GM21737 (cell line): ENCODE measurements at regions not wholly inside any gene's neighbourhood (a gene's known extent, or its start where the extent isn't known, plus 50 kb on each side); places are given as distances from the start of the nearest gene placed in this dataset.
"Not testable (repeated sequence)": the region's sequence is repeated elsewhere in the genome, so short reads cannot be mapped to it uniquely, and the experiment has no call there.

Experiments used
- ATAC-seq: cut with Tn5 transposase; IDR thresholded peaks from one replicate; pipeline ENCODE4 v1.9.1; 2021; ENCODE audit warnings: mild to moderate bottlenecking, moderate library complexity; ENCODE audit not compliant: unreplicated experiment

GRCh38 chr12:107365703-107366102, 272.4 kb upstream of the CRY1 start:
- no peak for ATAC-seq

GRCh38 chr12:107366322-107366721, 273.0 kb upstream of the CRY1 start:
- no peak for ATAC-seq

- ATAC-seq, result no peak
Measured at GRCh38 chr12:107368586-107368985, 275.2 kb upstream of the CRY1 start.

GRCh38 chr12:107369006-107369405, 275.7 kb upstream of the CRY1 start:
- no peak for ATAC-seq

- ATAC-seq, result no peak
Measured at GRCh38 chr12:107369679-107370078, 276.3 kb upstream of the CRY1 start.

GRCh38 chr12:107372229-107372658, 278.9 kb upstream of the CRY1 start:
- no peak for ATAC-seq

GRCh38 chr12:107373238-107373809, 280.0 kb upstream of the CRY1 start:
- no peak for ATAC-seq

- ATAC-seq, result no peak
Measured at GRCh38 chr12:107374161-107374840, 281.0 kb upstream of the CRY1 start.

GRCh38 chr12:107375231-107375630, 281.9 kb upstream of the CRY1 start:
- ATAC-seq, result no peak

- ATAC-seq, result no peak
Measured at GRCh38 chr12:107377596-107378385, 284.4 kb upstream of the CRY1 start.

- ATAC-seq, result no peak
Measured at GRCh38 chr12:107378609-107379008, 285.3 kb upstream of the CRY1 start.

GRCh38 chr12:107379142-107379851, 285.9 kb upstream of the CRY1 start:
- not testable (repeated sequence) for ATAC-seq

- no peak for ATAC-seq
Measured at GRCh38 chr12:107379852-107380567, 286.7 kb upstream of the CRY1 start.

GRCh38 chr12:107384645-107385044, 291.3 kb upstream of the CRY1 start:
- ATAC-seq, result no peak

GRCh38 chr12:107385509-107385908, 292.2 kb upstream of the CRY1 start:
- no peak for ATAC-seq

GRCh38 chr12:107386569-107386968, 293.2 kb upstream of the CRY1 start:
- no peak for ATAC-seq

GRCh38 chr12:107388263-107388662, 294.9 kb upstream of the CRY1 start:
- no peak for ATAC-seq

- no peak for ATAC-seq
Measured at GRCh38 chr12:107390414-107390813, 295.2 kb upstream of the PWP1 start.

- no peak for ATAC-seq
Measured at GRCh38 chr12:107393043-107393717, 292.4 kb upstream of the PWP1 start.

- ATAC-seq, result no peak
Measured at GRCh38 chr12:107394693-107395092, 290.9 kb upstream of the PWP1 start.
